H1 (cell line): ENCODE measurements at regions not wholly inside any gene's neighbourhood (a gene's known extent, or its start where the extent isn't known, plus 50 kb on each side); places are given as distances from the start of the nearest gene placed in this dataset.

Experiments used
- JUND ChIP-seq: IDR thresholded peaks from 2 replicates; pipeline ENCODE4 v1.6.1; 2011; ENCODE audit warnings: mild to moderate bottlenecking, improper control_type of control experiment, low read length
- MAX ChIP-seq: IDR thresholded peaks from 2 replicates; pipeline ENCODE4 v1.6.1; 2012; ENCODE audit warnings: inconsistent platforms
- NANOG ChIP-seq: IDR thresholded peaks from 2 replicates; pipeline ENCODE4 v1.6.1; 2011; ENCODE audit warnings: low read length, low read depth, mild to moderate bottlenecking, inconsistent platforms; ENCODE audit not compliant: insufficient read depth, poor library complexity, severe bottlenecking
- RNF2 ChIP-seq: fragments of 200-900, 300-1000 bp; sonication (generic); IDR thresholded peaks from 2 replicates; pipeline ENCODE4 v1.7.1; 2016; ENCODE audit warnings: borderline replicate concordance, low read depth, mild to moderate bottlenecking, antibody characterized with exemption, low read length; ENCODE audit not compliant: poor library complexity, severe bottlenecking; ENCODE audit errors: missing control alignments

GRCh38 chr1:217343907-217344306 lies 287.0 kb downstream of the GPATCH2 start (continued):
- TF ChIP-seq RNF2 (no peak), NANOG (peak; percentile 63), MAX (0 out of 2 replicates have a peak, but pooled peaks have one; percentile 8), JUND (no peak)
- TF ChIP-seq, all 59 proteins: peak for 3
